ENCODE measurements at regions not wholly inside any gene's neighbourhood (a gene's known extent, or its start where the extent isn't known, plus 50 kb on each side); places are given as distances from the start of the nearest gene placed in this dataset.

DNA sequence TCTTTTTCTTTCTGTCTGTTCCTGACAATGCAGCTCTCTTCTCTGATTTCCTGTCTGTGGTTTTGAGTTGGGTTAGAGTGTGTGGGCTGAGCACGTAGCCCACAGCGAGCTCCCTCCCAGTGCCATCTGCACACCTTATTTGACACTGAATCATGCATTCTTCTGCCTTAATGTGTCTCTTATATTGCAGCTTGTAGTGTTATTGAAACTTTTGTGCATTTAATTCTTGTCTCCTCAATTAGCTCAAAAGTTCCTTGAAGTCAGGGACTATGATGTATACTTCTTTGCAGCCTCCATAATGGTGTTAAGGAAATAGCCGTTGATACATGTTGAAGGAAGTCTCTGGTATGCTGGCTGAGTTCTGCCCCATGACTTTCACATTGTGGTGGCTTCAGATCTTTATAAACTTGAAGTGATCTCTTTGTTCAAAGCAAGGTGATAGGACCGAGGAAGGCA is 576.2 kb upstream of the CLINT1 start:
- DNase-seq: peak; percentile 75

DNA sequence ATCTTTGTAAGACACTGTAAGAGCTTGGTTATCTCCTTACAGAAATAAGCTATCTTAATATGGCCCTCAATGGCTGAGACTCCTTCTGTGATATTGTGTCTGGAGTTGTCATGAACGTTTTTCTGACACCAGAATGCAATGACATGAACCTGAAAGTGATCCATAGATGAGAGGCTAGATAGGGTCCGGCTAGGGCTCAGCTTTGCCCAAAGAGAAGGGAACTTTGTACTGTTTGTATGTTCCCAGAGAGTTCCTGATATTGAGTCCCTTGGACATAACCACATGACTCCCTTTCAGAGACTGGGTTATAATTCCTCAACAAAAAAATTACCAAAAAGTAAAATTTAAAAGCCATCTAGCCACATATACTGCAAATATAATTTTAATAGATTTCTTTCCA is 575.8 kb upstream of the CLINT1 start:
- DNase-seq: no peak

DNA sequence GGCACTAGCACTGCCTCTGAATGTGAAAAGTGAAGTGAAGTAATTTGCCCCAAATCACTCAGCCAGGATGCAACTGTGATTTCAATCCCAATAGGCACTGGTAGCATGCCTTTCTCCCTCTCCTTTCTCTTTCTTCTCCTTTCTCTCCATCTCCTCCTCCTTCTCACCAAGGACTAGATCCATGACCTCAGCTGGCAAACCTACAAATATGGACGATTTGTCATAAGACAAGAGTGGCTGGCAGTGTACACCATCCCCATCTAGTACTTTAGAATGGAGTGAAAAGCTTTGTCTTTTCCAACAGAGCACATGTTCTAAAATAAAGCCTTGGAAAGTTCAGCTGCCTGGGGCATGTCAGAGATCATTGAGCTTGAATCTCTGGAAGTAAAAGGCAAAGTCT is 574.7 kb upstream of the CLINT1 start:
- no peak for DNase-seq

GRCh38 chr5:158431369-158432029 is 572.6 kb upstream of the CLINT1 start:
- DNase-seq: peak; percentile 46

- DNase-seq: no peak
Measured at GRCh38 chr5:158430798-158431167, 571.8 kb upstream of the CLINT1 start.

DNA sequence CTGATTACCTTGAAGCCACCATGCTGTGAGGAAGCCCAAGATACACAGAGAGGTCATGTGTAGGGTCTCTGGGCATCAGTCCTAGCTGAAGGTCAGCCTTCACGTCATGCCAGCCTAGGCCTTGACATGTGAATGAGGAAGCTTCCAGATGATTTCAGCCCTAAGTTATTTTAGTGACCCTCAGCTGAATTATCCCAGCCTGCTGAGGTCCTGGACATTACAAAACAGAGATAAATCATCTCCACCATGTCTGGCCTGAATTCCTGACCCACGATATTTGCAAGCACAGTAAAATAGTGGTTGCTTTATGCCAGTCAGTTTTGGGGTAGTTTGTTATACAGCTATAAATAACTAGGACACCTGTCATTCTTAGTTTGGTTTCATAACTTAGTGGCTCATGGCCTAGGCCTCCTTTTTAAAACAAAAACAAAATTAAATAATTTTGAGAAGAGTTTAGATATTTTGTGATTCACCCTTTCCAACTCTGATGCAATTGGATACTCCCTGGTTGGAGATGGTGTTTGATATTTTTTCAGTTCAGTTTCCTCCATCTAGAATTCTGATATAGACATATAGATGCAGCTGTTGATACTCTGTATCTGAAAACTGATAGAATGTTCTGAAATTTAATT is 571.3 kb upstream of the CLINT1 start:
- no peak for DNase-seq

DNA sequence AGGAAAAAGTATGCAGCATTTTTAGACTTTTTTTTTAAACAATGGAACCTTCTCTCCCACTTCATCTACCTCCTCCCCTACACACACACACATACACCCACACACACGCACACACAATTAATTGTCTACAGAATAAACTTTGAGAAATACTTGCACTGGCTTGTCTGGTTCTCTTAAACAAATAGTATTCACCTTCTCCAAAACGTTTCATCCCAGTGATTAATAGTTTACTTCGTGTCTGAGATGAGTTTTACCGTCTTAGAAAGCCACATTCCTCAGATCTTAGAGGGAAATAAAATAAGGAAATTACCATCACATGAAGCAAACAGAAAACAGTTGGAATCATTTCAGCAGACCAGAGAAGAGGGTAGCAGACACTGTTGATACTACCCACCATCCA is 570.6 kb upstream of the CLINT1 start:
- DNase-seq: no peak

- peak; percentile 69 for DNase-seq
Measured at GRCh38 chr5:158423623-158424200, 564.8 kb upstream of the CLINT1 start.

- DNase-seq: no peak
Measured at GRCh38 chr5:158422653-158423515, 563.9 kb upstream of the CLINT1 start.

- DNase-seq: no peak
Measured at GRCh38 chr5:158421319-158421718, 562.4 kb upstream of the CLINT1 start.

GRCh38 chr5:158419186-158419585 is 560.2 kb upstream of the CLINT1 start:
- no peak for DNase-seq

DNA sequence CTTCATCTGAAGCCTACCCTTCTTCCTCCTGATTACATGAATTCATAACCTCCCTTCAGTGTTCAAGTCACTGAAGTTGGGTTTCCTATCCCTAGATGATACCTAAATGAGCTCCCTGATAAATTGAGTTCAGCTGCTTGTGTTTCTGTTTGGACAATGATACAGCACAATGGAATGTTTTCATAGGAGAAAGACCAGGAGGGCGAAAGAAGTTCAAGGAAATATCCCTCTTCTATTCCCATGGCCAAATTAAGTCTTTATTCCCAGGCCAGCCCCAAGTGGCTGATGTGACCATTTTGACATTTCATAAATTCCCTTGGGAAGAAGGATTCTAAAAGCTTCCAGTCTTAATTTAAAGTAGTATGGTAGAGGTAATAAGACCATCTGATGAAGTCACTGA is 555.8 kb upstream of the CLINT1 start:
- DNase-seq: peak; percentile 88

- no peak for DNase-seq
Measured at GRCh38 chr5:158414333-158414762, 555.4 kb upstream of the CLINT1 start.

DNA sequence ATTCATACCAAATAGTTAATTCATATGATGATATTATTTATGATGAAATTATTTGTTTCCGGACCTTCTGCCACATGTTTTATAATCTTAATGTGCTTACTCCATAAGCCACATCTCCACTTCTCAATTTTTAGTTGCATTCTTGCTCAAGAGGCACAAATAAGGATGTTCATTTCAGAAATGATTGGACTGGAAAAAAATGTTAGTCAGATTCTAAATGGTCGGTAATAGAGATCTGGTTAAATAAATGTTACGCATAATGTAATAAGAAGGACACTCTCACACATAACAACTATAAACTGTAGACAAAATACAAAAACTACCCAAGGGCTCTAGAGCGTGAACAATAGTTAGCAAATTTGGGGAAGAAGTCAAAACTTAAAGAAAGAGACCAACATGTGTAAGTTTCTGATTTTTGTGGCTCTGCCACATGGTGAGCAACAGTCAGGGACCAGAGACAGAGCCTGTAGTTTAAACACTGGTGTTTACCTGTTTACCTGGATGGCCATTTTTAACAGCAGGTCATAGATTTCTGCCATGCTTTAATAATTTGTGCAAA is 554.3 kb upstream of the CLINT1 start:
- no peak for DNase-seq

GRCh38 chr5:158410976-158411375 is 552.0 kb upstream of the CLINT1 start:
- peak; percentile 70 for DNase-seq

DNA sequence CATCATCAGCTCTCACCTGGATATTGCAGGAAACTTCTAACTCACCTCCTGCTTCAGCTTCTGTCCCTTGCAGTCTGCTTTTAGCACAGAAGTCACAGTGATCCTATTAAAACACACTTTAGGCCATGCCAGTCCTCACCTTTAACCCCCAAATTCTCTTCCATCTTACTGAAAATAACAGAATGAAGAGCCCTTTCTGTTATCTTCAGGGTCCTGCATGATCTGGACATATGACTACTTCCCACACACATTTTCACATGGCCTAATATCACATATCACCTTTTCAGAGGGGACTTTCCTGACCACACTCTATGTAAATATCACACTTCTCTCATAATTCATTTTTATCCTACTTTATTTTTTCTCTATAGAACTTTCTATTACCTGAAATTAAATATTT is 550.6 kb upstream of the CLINT1 start:
- DNase-seq: no peak

DNA sequence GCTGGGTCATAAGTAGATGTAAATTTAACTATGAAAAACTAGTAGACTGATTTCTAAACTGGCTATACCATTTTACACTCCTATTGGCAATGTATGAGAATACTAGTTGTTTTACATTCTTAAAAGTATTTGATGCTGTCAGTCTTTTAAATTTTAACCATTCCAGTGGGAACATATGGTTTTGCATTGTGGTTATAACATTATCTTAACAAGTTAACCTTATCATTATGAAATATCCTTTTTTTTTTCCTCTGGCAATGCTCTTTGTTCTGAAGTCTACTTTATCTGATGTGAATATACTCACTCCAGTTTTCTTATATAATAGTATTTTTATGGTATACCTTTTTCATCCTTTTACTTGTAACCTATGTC is 548.9 kb upstream of the CLINT1 start:
- no peak for DNase-seq

GRCh38 chr5:158406884-158407823 is 548.2 kb upstream of the CLINT1 start:
- peak; percentile 90 for DNase-seq

DNA sequence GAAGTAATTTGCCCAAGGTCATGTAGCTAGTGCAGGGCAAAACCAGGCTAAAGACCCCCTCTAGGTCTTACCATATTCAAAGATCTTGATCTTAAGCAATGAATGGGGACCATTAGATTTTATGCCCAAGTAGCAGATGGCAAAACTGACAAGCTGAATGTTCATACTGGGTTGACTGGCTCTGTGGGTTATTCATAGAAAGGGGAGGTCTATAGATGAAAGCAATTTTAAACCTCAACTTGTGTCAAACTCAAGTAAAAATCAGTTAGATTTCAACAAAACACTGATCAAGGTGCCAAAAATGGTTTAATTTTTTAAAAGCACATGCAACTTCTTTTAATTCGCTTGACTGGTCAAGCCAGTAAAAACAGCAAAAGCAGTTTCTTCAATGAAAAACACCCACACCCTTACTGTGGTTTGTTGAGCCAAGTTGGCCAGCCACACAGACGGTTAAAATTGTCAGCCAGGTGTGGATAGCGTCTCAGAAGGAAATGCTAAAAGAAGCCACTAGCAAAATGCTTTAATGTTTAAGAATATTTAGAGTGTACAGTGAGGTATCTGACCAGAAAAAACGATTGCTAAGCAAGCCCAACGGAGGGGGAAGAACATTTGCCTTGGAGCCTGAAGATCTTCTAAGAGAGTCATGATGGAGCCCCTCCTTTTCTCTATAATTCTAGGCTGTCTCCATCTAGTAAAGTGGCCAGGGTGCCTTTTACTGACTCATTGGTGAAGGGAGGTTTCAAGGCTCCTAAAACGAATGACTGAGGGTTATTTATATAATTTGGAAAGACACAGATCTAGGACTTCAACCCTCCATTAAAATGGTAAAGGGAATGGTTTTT is 539.6 kb upstream of the CLINT1 start:
- DNase-seq: no peak

GRCh38 chr5:158397278-158397677 is 538.3 kb upstream of the CLINT1 start:
- DNase-seq: no peak

DNA sequence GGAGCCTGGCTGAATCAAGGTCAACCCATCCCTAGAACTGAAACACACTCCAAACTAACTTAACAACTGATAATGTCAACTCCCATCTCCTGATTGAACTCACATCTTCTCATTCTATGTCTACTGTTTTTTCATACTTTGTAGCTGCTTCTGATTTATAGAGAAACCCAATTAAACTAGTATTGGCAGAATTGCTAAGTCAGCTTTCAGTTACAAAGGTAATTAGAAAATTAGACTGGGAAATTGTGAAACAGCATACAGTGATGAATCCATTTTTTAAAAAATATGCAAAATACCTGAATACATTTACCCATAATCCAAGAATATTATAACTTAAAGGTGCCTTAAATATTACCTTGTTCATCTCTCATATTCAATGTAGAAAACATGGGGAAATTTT is 535.2 kb upstream of the CLINT1 start:
- DNase-seq: no peak
